ENCODE measurements at regions not wholly inside any gene's neighbourhood (a gene's known extent, or its start where the extent isn't known, plus 50 kb on each side); places are given as distances from the start of the nearest gene placed in this dataset.

GRCh38 chr4:59644765-59645164, 1555.4 kb upstream of the ADGRL3 start:
- DNase-seq = no peak
- Histone ChIP-seq H3K4me3 (no peak overlapping the region), H3K36me3 (no peaks in the 10 kb centered on the region), H3K4me1 (no peaks in the 10 kb centered on the region), H3K27ac (no peak overlapping the region), H3K27me3 (no peaks in the 10 kb centered on the region), H3K9me3 (no peaks in the 10 kb centered on the region)
- 82 to 83% methylated on average over 3 of the region's 3 CpGs for WGBS, 2 donors
- intact Hi-C loops (cut with DNase I) = no loop called here
- TF ChIP-seq POLR2A (IDR thresholded peaks at IDR 0.05) (no peak), CTCF (IDR thresholded peaks at IDR 0.05) (no peak)

DNA sequence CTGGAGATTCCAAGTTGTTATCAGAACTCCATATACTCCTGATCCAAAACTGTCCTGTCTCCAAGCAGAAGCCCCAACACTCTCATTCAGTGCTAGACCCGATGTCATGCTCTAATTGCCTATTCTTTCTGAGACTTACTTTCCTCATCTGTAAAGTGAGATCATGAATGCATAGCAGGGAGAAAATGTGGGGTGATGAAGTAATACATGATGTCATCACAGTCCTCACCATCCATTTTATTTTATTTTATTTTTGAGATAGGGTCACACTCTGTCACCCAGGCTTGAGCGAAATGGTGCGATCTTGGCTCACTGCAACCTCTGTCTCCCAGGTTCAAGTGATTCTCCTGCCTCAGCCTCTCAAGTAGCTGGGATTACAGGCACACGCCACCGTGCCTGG, 1554.0 kb upstream of the ADGRL3 start:
- WGBS, 2 donors = 94 to 98% methylated on average over 5 of the region's 5 CpGs
- no peaks in the 10 kb centered on the region for H3K9me3 ChIP-seq
- H3K36me3 ChIP-seq = no peaks in the 10 kb centered on the region
- TF ChIP-seq CTCF (IDR thresholded peaks at IDR 0.05) (no peak), POLR2A (IDR thresholded peaks at IDR 0.05) (no peak)
- intact Hi-C loops (cut with DNase I) = no loop called here
- H3K27me3 ChIP-seq = no peaks in the 10 kb centered on the region
- no peak overlapping the region for H3K27ac ChIP-seq
- DNase-seq = no peak
- no peaks in the 10 kb centered on the region for H3K4me1 ChIP-seq
- no peak overlapping the region for H3K4me3 ChIP-seq

GRCh38 chr4:59647011-59647410, 1553.1 kb upstream of the ADGRL3 start:
- Histone ChIP-seq H3K4me3 (no peak overlapping the region), H3K9me3 (no peaks in the 10 kb centered on the region), H3K36me3 (no peaks in the 10 kb centered on the region), H3K27me3 (no peaks in the 10 kb centered on the region), H3K4me1 (no peaks in the 10 kb centered on the region), H3K27ac (no peak overlapping the region)
- WGBS, 2 donors = 53 to 76% methylated on average over 2 of the region's 2 CpGs
- intact Hi-C loops (cut with DNase I) = no loop called here
- no peak for DNase-seq
- TF ChIP-seq CTCF (IDR thresholded peaks at IDR 0.05) (no peak), POLR2A (IDR thresholded peaks at IDR 0.05) (no peak)

DNA sequence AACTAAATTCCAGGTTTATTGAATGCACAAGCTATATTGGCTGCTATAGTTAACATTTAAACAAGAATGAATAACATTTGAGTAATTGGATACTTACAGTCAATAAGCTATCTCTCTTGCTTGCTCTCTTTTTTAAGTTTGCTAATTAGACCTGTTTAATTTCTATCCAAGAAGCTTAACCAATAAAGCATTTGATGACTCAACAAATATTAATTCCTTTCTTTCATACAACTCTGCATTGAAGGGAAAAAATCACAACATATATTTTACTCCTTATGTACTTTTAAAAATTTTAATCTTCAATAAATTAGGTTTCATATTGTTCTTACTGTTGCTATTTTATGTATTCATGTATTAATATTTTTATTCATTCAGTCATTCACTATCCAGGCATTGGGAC, 1552.6 kb upstream of the ADGRL3 start:
- Histone ChIP-seq H3K27me3 (no peaks in the 10 kb centered on the region), H3K9me3 (no peaks in the 10 kb centered on the region)
- no peak for TF ChIP-seq POLR2A (IDR thresholded peaks at IDR 0.05)
- TF ChIP-seq CTCF (IDR thresholded peaks at IDR 0.05) = no peak

GRCh38 chr4:59650861-59651260, 1549.3 kb upstream of the ADGRL3 start:
- no peaks in the 10 kb centered on the region for H3K4me1 ChIP-seq
- 71% methylated on average over 3 of the region's 3 CpGs for WGBS, 2 donors
- H3K36me3 ChIP-seq = no peaks in the 10 kb centered on the region
- no peak overlapping the region for H3K4me3 ChIP-seq
- no peak overlapping the region for H3K27ac ChIP-seq
- DNase-seq = no peak
- peaks cover 0 to 7% (median 0%) of the 10 kb centered on the region in 3 donors for H3K9me3 ChIP-seq
- TF ChIP-seq CTCF (IDR thresholded peaks at IDR 0.05) (no peak), POLR2A (IDR thresholded peaks at IDR 0.05) (no peak)
- intact Hi-C loops (cut with DNase I) = no loop called here
- H3K27me3 ChIP-seq = no peaks in the 10 kb centered on the region

More for the DNA sequence above, 1552.6 kb upstream of the ADGRL3 start:
- no peak for DNase-seq
- Histone ChIP-seq H3K36me3 (no peaks in the 10 kb centered on the region), H3K27ac (no peak overlapping the region), H3K4me3 (no peak overlapping the region), H3K4me1 (no peaks in the 10 kb centered on the region)
- intact Hi-C loops (cut with DNase I) = no loop called here
